ENCODE measurements at regions not wholly inside any gene's neighbourhood (a gene's known extent, or its start where the extent isn't known, plus 50 kb on each side); places are given as distances from the start of the nearest gene placed in this dataset.

DNA sequence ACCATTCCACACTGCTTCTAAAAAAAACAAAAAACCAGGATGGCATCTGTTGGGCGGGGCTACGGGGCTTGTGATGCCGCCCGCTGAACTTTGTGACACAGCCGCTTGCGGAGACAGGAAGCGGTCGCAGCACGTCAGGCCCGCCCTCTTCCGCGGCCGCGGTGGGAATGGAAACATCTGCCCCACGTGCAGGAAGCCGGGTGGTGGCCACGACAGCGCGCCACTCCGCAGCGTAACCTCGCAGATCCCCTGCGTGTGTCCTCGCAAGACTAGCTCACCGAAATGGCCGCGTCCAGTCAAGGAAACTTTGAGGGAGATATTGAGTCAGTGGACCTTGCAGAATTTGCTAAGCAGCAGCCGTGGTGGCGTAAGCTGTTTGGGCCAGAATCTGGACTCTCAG, 168.5 kb downstream of the SUCLG1 start:
- no peak for DNase-seq (ENCODE audit: low read depth in 2 of 2)

- DNase-seq (ENCODE audit: low read depth in 2 of 2), result no peak
These were observed 170.8 kb downstream of the SUCLG1 start for GRCh38 chr2:84288293-84288692.

DNA sequence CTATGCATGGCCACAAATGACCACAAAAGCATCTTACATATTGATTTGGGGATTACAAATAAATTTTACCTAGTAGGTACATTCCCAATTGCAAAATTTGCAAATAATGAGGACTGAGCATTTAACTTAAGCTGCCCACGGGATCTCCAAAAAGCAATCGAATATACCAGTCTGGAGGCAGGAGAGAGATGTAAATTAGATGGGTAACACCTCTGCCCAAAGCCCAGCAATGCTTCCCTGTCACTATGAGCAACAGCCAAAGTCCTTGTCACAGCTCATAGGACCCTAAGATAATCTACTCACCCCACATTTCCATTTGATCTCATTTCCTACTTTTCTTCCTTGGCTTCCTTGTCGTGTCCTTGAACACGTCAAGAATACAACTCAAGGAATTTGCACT, 172.2 kb downstream of the SUCLG1 start:
- DNase-seq (ENCODE audit: low read depth in 2 of 2), result no peak

DNA sequence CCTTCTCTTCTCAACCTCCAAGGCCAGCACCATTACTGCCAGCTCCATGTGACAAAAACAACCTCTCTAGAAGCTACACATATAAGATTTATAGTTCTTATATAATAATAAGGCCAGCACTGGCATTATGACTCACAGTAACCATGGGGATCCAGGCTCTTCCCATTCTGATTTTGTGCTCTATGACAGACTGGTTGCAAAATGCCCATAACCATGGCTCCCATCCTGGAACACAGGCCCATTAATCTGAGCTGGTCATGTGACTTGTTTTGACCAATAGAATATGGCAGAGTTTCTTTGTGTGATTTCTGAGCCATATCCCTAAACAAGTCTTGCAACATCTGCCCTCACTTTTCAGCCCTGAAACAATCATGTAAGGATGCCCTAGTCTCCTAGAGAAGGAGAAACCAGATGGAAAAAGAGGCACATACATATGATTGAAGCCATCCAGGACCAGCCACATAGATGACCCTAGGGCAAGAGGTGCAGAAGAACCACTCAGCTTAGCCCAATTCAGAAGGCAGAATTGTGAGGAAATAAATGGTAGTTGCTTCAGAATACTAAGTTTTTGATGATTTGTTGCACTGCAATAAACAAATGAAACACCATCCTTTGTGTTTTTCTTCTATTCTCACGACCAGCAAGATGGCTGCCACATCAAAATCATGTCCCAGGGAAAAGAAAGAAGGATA, 173.9 kb downstream of the SUCLG1 start:
- DNase-seq (ENCODE audit: low read depth in 2 of 2), result no peak

DNA sequence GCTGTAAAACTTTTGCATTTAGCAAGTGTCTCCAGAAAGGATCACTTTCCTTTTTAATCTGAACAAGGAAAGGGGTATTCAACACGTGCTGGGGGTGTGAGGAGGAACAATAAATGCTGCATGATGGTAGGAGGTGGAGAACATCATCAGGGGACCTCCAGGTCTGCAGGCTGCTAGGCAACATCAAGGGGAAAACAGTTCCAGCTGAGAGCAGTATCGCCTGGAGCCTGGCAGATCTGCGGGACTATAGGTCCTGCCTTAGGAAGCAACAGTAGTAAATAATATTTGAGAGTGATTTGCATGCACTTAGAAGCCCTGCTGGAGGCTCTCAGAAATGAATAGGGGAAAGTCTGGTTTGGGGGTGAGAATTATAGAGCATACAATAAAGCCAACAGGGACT, 175.6 kb downstream of the SUCLG1 start:
- no peak for DNase-seq (ENCODE audit: low read depth in 2 of 2)

GRCh38 chr2:84281510-84281909, 177.6 kb downstream of the SUCLG1 start:
- no peak for DNase-seq (ENCODE audit: low read depth in 2 of 2)

DNA sequence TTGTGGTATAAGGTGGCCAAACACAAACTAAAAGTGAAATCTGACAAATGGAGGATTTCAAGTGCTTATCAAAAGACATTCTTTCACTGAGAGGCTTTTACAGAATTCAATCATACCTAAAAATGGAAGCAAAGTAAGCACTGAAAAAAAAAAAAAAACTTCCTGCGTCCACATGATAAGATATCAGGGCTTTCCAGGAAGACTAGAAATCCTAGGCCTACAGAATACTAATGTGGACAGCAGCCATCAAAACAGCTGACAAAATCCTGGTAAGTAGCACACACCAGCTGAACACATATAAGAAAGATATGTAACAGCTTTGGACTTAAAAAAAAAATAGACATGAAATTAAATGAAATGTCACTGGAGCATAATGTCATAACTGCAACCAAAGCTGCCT, 178.2 kb downstream of the SUCLG1 start:
- DNase-seq (ENCODE audit: low read depth in 2 of 2), result no peak

- no peak for DNase-seq (ENCODE audit: low read depth in 2 of 2)
These were observed 180.7 kb downstream of the SUCLG1 start for GRCh38 chr2:84278386-84278785.

DNA sequence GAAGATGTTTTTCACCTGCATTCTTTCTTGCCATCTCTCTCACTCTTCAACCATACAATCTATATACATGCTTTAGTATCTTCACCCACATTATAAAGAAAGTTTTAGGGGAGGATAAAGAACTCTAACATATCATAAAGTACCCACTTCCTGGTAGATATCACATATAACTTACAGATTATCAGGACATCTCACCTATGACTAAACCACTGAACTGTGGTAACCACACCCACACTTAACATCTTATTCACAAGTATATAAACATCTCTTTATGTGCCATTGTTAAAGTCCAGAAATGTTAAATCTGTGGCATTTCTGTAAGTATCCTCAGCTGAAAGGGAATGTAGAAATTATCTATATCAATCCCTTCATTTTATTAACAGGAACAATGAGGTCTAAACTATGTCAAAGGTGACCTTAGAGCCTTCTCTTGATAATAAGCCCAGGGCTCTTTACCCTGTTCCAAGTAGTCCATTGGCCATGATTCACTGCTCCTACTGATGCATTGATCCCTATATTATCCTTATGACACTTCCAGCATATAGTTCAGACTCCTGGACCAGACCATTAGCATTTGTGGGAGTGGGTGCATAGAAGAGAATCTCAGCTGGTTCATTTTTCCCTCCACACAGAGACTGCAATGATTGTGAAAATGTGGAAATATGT, 182.4 kb downstream of the SUCLG1 start:
- DNase-seq (ENCODE audit: low read depth in 2 of 2), result no peak

DNA sequence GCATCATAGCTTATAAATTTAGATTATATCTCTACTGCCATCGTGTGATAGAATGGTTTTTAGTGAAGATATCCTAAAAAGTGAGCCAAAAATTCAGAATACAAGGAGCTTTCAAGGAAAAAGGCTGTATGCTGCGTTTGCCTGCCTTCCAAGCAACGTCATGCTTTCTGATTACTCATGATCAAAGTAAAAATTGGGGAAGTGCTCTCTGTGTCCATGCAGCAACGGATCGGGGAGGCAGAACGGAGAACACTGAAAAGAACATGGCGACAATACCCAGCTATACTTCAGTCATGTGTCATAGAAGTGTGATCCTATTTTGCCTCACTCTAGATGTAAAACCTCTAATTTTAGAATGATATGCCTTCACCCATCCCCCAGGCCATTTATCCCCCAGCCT, 185.7 kb downstream of the SUCLG1 start:
- no peak for DNase-seq (ENCODE audit: low read depth in 2 of 2)

- DNase-seq (ENCODE audit: low read depth in 2 of 2), result no peak
These were observed 187.1 kb downstream of the SUCLG1 start for GRCh38 chr2:84271977-84272376.

GRCh38 chr2:84257831-84258230, 201.2 kb downstream of the SUCLG1 start:
- DNase-seq (ENCODE audit: low read depth in 2 of 2), result no peak

- no peak for DNase-seq (ENCODE audit: low read depth in 2 of 2)
These were observed 207.3 kb downstream of the SUCLG1 start for GRCh38 chr2:84251651-84252302.

GRCh38 chr2:84249140-84249539, 209.9 kb downstream of the SUCLG1 start:
- DNase-seq (ENCODE audit: low read depth in 2 of 2), result no peak

- no peak for DNase-seq (ENCODE audit: low read depth in 2 of 2)
These were observed 211.5 kb downstream of the SUCLG1 start for GRCh38 chr2:84247532-84247931.

DNA sequence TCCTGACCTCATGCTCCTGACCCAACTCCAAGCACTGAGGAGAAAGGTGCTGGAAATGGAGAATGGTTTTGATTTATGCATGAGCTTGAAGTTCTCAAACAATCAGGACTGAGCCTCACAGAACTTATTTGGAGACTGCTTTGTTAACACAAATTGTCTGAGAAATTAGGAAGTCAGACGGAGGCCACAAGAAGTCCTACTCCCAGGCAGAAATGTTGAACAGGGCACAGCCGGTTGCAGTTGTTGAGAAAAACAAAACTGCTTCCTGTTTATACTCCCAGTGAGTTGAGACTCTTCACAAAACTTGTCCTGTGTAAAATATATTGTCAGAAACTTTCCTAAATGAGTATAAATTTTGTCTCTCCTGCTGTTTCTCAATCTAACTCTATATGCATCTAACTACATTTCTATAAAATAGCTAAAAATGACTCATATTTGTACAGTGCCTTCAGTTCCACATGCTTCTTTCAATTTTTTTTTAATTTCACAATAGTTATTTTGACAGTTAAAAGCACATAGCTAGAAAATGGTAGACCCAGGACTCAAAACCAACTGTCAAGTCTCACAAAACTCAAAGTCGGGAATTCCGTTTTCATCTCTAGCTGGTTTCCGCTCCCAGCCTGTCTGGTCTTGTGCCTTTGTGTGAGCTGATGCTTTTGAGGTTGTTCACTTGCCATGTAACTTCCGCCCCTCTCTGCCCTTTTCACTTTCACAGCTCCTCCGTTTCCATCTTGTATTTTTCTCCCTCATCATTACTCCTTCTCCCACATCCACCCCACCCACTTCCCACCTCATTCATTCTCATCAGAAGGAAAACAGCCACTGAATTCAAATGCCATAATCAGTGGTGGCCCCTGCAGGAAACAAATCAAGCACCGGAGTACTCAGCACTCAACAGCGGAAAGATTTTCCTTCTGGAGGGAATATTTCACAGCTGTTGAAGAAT, 215.0 kb downstream of the SUCLG1 start:
- DNase-seq (ENCODE audit: low read depth in 2 of 2), result no peak

- no peak for DNase-seq (ENCODE audit: low read depth in 2 of 2)
These were observed 220.2 kb downstream of the SUCLG1 start for GRCh38 chr2:84238907-84239306.

GRCh38 chr2:84236288-84236687, 222.8 kb downstream of the SUCLG1 start:
- no peak for DNase-seq (ENCODE audit: low read depth in 2 of 2)

DNA sequence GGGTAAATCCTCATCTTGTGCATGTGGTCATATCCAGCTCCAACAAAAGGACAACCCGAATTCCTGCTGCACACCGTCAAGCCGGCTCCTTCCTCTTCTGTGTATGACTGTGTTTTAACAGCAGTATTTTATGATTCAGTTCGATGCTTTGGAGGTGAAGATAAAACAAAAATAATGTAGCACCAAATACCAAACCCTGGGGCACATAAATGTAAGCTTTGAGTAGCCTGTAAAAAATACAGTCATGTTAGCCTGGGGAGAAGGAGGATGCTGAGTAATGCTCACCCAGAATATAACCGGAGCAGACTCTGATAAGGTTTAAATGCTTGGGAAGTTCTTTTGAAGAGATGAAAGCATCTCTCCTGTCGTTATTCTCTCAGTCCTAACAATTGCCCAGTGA, 225.0 kb downstream of the SUCLG1 start:
- no peak for DNase-seq (ENCODE audit: low read depth in 2 of 2)

DNA sequence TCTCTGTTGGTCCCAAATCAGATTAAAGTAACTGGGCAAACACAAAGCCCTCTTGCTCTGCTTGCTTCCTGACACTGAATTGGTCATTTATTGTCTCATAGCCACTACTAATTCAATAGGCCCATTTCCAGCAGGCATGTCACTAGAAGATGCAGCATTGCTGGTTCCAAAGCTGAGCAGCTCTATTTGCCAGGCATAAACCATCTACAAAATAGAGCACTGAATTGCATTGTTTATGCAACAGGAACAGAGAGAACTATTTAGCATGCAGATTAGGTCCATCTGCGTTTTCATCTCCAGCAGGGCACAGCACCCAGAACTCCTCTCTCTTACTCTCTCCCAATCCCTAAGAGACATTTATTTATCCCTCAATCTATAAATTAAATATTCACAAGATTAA, 227.6 kb downstream of the SUCLG1 start:
- no peak for DNase-seq (ENCODE audit: low read depth in 2 of 2)

DNA sequence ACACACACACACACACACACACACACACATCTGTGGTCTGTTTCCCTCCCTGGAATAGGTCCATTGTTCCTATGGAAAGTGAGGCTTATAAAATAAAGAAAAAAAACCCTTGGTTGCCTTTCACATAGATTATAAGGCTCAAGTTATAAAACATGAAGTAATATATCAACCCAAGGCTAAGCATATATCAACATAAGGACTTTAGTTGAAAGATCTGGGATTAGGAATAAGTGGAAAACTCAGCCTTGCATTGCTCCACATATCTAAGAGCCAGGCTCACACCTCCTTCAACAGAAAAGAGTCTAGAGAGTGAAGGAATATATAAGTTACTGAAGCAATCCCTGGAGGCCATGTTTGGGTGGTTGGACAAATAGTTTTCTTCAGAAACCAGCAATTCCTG, 235.0 kb downstream of the SUCLG1 start:
- DNase-seq (ENCODE audit: low read depth in 2 of 2), result no peak

DNA sequence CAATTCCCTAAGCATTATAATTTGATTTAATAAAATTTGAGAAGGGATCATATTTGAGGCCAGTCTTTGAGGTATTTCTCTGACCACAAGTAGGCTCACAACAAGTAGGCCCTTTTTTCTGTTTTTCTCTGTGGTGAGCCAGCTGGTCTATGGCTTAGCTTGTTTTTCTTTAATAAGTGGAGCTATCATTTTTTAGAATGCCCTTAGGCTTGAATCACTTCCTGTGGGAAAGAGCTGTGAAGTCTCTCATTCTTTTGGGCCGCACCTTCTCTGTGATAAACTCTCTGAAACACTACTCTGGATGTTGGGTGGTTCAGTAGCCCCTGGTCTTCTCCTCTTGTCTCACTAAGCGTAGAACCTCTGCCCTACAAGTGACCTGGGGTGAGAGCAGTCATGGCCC, 235.9 kb downstream of the SUCLG1 start:
- no peak for DNase-seq (ENCODE audit: low read depth in 2 of 2)
